ENCODE measurements at regions not wholly inside any gene's neighbourhood (a gene's known extent, or its start where the extent isn't known, plus 50 kb on each side); places are given as distances from the start of the nearest gene placed in this dataset.

DNA sequence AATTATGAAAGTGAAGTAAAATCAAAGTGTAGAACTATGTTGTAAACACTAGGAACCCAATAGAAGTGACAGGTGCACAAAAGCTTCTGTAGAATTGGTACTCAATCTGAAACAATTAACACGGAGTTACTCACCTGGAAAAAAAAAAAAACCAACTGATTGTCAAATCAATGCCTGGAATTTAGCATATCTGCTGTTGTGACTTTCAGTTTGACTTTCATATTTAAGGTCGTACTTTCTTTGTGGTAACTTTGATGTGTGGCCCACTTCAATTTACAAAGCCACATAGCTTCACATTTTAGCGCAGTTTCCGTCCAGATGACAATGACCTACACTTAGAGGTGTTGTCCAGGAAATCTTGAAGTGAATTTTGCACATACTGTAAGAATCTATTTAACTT, 1124.9 kb downstream of the STIM2 start:
- no peak overlapping the region for H3K4ac ChIP-seq (ENCODE audit: low read depth, low read length)
- H2AK5ac ChIP-seq (ENCODE audit: low read length), result no peak overlapping the region
- no peak overlapping the region for H3K4me2 ChIP-seq (ENCODE audit: low read length)
- H3K4me3 ChIP-seq (ENCODE audit: low read length), result no peak overlapping the region
- no peaks in the 10 kb centered on the region for H3K4me1 ChIP-seq (ENCODE audit: control insufficient read depth, low read depth, low read length)
- H2BK120ac ChIP-seq (ENCODE audit: low read depth, low read length), result no peak overlapping the region
- H3K36me3 ChIP-seq (ENCODE audit: control insufficient read depth, insufficient read depth, low read length), result no peaks in the 10 kb centered on the region
- H3K56ac ChIP-seq (ENCODE audit: low read length), result no peak overlapping the region
- H4K5ac ChIP-seq (ENCODE audit: low read length), result no peak overlapping the region
- no peak overlapping the region for H4K8ac ChIP-seq (ENCODE audit: low read depth, low read length)
- no peaks in the 10 kb centered on the region for H3K79me2 ChIP-seq (ENCODE audit: control insufficient read depth, insufficient read depth, low read length)
- H3K27ac ChIP-seq (ENCODE audit: low read depth, low read length), result no peak overlapping the region
- no peak overlapping the region for H3K9ac ChIP-seq (ENCODE audit: low read length)
- no peak overlapping the region for H3K23ac ChIP-seq (ENCODE audit: low read length)
- H3K27me3 ChIP-seq (ENCODE audit: insufficient read depth, low read length, poor library complexity), result no peaks in the 10 kb centered on the region
- WGBS (ENCODE audit: extremely low coverage, insufficient coverage, low lambda C conversion rate), result no CpG with 5 or more reads among the region's 4 CpGs
- no peak overlapping the region for H3K18ac ChIP-seq (ENCODE audit: low read length)
- no peaks in the 10 kb centered on the region for H3K79me1 ChIP-seq (ENCODE audit: low read length)
- H2BK5ac ChIP-seq (ENCODE audit: low read length), result no peak overlapping the region
- no peak for DNase-seq
- no peak overlapping the region for H2BK15ac ChIP-seq (replicated peaks; ENCODE audit: low read depth)

GRCh38 chr4:27986476-27986875, 1125.8 kb downstream of the STIM2 start:
- Histone ChIP-seq H4K5ac (ENCODE audit: low read length) (no peak overlapping the region), H4K8ac (ENCODE audit: low read depth, low read length) (no peak overlapping the region), H3K27me3 (ENCODE audit: insufficient read depth, low read length, poor library complexity) (no peaks in the 10 kb centered on the region), H3K4ac (ENCODE audit: low read depth, low read length) (no peak overlapping the region), H3K4me1 (ENCODE audit: control insufficient read depth, low read depth, low read length) (no peaks in the 10 kb centered on the region), H3K27ac (ENCODE audit: low read depth, low read length) (no peak overlapping the region), H3K79me2 (ENCODE audit: control insufficient read depth, insufficient read depth, low read length) (no peaks in the 10 kb centered on the region), H3K56ac (ENCODE audit: low read length) (no peak overlapping the region), H2BK120ac (ENCODE audit: low read depth, low read length) (no peak overlapping the region), H3K9ac (ENCODE audit: low read length) (no peak overlapping the region), H2BK15ac (replicated peaks; ENCODE audit: low read depth) (no peak overlapping the region), H3K4me3 (ENCODE audit: low read length) (no peak overlapping the region), H2BK5ac (ENCODE audit: low read length) (no peak overlapping the region), H2AK5ac (ENCODE audit: low read length) (no peak overlapping the region), H3K23ac (ENCODE audit: low read length) (no peak overlapping the region), H3K4me2 (ENCODE audit: low read length) (no peak overlapping the region), H3K79me1 (ENCODE audit: low read length) (no peaks in the 10 kb centered on the region), H3K36me3 (ENCODE audit: control insufficient read depth, insufficient read depth, low read length) (no peaks in the 10 kb centered on the region), H3K18ac (ENCODE audit: low read length) (no peak overlapping the region)
- DNase-seq, result no peak
- WGBS (ENCODE audit: extremely low coverage, insufficient coverage, low lambda C conversion rate), result no CpG with 5 or more reads among the region's 1 CpG

DNA sequence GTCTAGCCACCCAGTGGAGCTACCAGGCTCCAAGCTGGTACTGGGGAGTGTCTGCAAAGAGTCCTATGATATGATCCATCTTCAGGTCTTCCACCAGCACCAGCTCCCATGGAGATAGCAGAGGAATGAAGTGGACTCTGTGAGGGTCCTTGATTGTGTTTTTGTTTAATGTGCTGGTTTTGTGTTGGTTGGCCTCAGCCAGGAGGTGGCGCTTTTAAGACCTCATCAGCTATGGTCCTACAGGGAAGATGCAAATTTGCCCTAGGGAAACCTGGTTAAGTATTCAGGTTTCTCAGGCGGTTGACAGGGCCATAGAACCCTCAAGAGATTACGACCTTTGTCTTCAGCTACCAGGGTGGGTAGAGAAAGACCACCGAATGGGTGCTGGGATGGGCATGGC, 1141.1 kb downstream of the STIM2 start:
- Histone ChIP-seq H3K4me1 (ENCODE audit: control insufficient read depth, low read depth, low read length) (no peaks in the 10 kb centered on the region), H3K27ac (ENCODE audit: low read depth, low read length) (no peak overlapping the region), H3K27me3 (ENCODE audit: insufficient read depth, low read length, poor library complexity) (no peaks in the 10 kb centered on the region), H3K18ac (ENCODE audit: low read length) (no peak overlapping the region), H3K79me2 (ENCODE audit: control insufficient read depth, insufficient read depth, low read length) (no peaks in the 10 kb centered on the region), H3K36me3 (ENCODE audit: control insufficient read depth, insufficient read depth, low read length) (no peaks in the 10 kb centered on the region), H3K56ac (ENCODE audit: low read length) (no peak overlapping the region), H3K4ac (ENCODE audit: low read depth, low read length) (no peak overlapping the region), H2BK120ac (ENCODE audit: low read depth, low read length) (no peak overlapping the region), H4K5ac (ENCODE audit: low read length) (no peak overlapping the region), H4K8ac (ENCODE audit: low read depth, low read length) (no peak overlapping the region), H2BK5ac (ENCODE audit: low read length) (no peak overlapping the region), H3K4me2 (ENCODE audit: low read length) (no peak overlapping the region), H3K4me3 (ENCODE audit: low read length) (no peak overlapping the region), H3K9ac (ENCODE audit: low read length) (no peak overlapping the region), H2AK5ac (ENCODE audit: low read length) (no peak overlapping the region), H3K23ac (ENCODE audit: low read length) (no peak overlapping the region), H3K79me1 (ENCODE audit: low read length) (no peaks in the 10 kb centered on the region), H2BK15ac (replicated peaks; ENCODE audit: low read depth) (no peak overlapping the region)
- peak; percentile 20 for DNase-seq
- WGBS (ENCODE audit: extremely low coverage, insufficient coverage, low lambda C conversion rate), result no CpG with 5 or more reads among the region's 4 CpGs

DNA sequence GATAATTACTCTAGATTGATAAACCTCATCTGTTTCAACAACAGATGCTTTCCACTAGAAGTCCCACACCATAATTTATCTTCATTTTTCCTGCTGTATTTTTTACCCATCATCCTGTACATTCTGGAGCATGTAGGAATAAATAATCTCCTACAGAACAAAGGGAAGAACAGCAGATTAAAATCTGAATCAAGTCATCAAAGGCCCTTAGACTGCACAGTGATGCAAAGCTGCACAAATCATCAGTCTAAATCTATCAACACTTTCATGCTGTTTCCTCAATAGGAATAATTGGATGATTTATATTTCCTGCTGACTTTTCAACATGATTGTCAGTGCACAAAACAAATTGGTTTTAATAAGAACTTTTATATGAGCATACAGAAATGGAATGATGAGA, 1143.9 kb downstream of the STIM2 start:
- Histone ChIP-seq H2BK5ac (ENCODE audit: low read length) (no peak overlapping the region), H2BK120ac (ENCODE audit: low read depth, low read length) (no peak overlapping the region), H3K79me1 (ENCODE audit: low read length) (no peaks in the 10 kb centered on the region), H3K9ac (ENCODE audit: low read length) (no peak overlapping the region), H2AK5ac (ENCODE audit: low read length) (no peak overlapping the region), H3K4me3 (ENCODE audit: low read length) (no peak overlapping the region), H4K5ac (ENCODE audit: low read length) (no peak overlapping the region), H3K18ac (ENCODE audit: low read length) (no peak overlapping the region), H3K4me2 (ENCODE audit: low read length) (no peak overlapping the region), H3K27me3 (ENCODE audit: insufficient read depth, low read length, poor library complexity) (no peaks in the 10 kb centered on the region), H2BK15ac (replicated peaks; ENCODE audit: low read depth) (no peak overlapping the region), H4K8ac (ENCODE audit: low read depth, low read length) (no peak overlapping the region), H3K36me3 (ENCODE audit: control insufficient read depth, insufficient read depth, low read length) (no peaks in the 10 kb centered on the region), H3K27ac (ENCODE audit: low read depth, low read length) (no peak overlapping the region), H3K4ac (ENCODE audit: low read depth, low read length) (no peak overlapping the region), H3K79me2 (ENCODE audit: control insufficient read depth, insufficient read depth, low read length) (no peaks in the 10 kb centered on the region), H3K4me1 (ENCODE audit: control insufficient read depth, low read depth, low read length) (no peaks in the 10 kb centered on the region), H3K56ac (ENCODE audit: low read length) (no peak overlapping the region), H3K23ac (ENCODE audit: low read length) (no peak overlapping the region)
- no peak for DNase-seq

GRCh38 chr4:28006021-28006420, 1145.4 kb downstream of the STIM2 start:
- H3K4me2 ChIP-seq (ENCODE audit: low read length), result no peak overlapping the region
- no peak overlapping the region for H2AK5ac ChIP-seq (ENCODE audit: low read length)
- H3K4me3 ChIP-seq (ENCODE audit: low read length), result no peak overlapping the region
- WGBS (ENCODE audit: extremely low coverage, insufficient coverage, low lambda C conversion rate), result no CpG with 5 or more reads among the region's 12 CpGs
- H3K18ac ChIP-seq (ENCODE audit: low read length), result no peak overlapping the region
- H3K4ac ChIP-seq (ENCODE audit: low read depth, low read length), result no peak overlapping the region
- H4K8ac ChIP-seq (ENCODE audit: low read depth, low read length), result no peak overlapping the region
- H3K36me3 ChIP-seq (ENCODE audit: control insufficient read depth, insufficient read depth, low read length), result no peaks in the 10 kb centered on the region
- no peak for DNase-seq
- no peaks in the 10 kb centered on the region for H3K4me1 ChIP-seq (ENCODE audit: control insufficient read depth, low read depth, low read length)
- H2BK5ac ChIP-seq (ENCODE audit: low read length), result no peak overlapping the region
- no peaks in the 10 kb centered on the region for H3K79me1 ChIP-seq (ENCODE audit: low read length)
- no peak overlapping the region for H4K5ac ChIP-seq (ENCODE audit: low read length)
- no peak overlapping the region for H2BK15ac ChIP-seq (replicated peaks; ENCODE audit: low read depth)
- no peak overlapping the region for H3K9ac ChIP-seq (ENCODE audit: low read length)
- no peak overlapping the region for H3K56ac ChIP-seq (ENCODE audit: low read length)
- no peak overlapping the region for H3K27ac ChIP-seq (ENCODE audit: low read depth, low read length)
- no peak overlapping the region for H2BK120ac ChIP-seq (ENCODE audit: low read depth, low read length)
- no peak overlapping the region for H3K23ac ChIP-seq (ENCODE audit: low read length)
- no peaks in the 10 kb centered on the region for H3K79me2 ChIP-seq (ENCODE audit: control insufficient read depth, insufficient read depth, low read length)
- H3K27me3 ChIP-seq (ENCODE audit: insufficient read depth, low read length, poor library complexity), result no peaks in the 10 kb centered on the region

DNA sequence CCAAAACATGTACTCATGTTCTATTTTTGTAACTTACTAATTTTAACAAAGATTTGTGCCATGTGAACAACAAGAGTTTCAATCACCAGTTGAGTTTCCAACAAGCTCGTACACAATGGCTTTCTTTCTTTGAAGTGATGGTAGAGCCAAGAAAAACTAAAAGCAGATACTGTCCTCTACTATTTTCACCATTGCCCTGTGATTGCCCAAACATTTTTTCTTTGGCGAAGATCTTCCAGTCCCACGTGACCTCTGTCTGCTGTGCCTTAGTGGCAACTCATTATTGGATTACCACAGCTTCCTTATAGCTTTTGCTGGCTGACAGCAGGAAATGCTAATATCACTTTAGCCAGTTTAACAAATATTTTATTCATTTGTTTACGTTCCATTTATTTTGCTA, 1147.1 kb downstream of the STIM2 start:
- no peak overlapping the region for H3K56ac ChIP-seq (ENCODE audit: low read length)
- no peak overlapping the region for H2BK5ac ChIP-seq (ENCODE audit: low read length)
- no peak overlapping the region for H3K4ac ChIP-seq (ENCODE audit: low read depth, low read length)
- no peaks in the 10 kb centered on the region for H3K79me1 ChIP-seq (ENCODE audit: low read length)
- no peak overlapping the region for H3K18ac ChIP-seq (ENCODE audit: low read length)
- no peak overlapping the region for H4K5ac ChIP-seq (ENCODE audit: low read length)
- H3K79me2 ChIP-seq (ENCODE audit: control insufficient read depth, insufficient read depth, low read length), result no peaks in the 10 kb centered on the region
- H3K4me3 ChIP-seq (ENCODE audit: low read length), result no peak overlapping the region
- no peaks in the 10 kb centered on the region for H3K36me3 ChIP-seq (ENCODE audit: control insufficient read depth, insufficient read depth, low read length)
- H2AK5ac ChIP-seq (ENCODE audit: low read length), result no peak overlapping the region
- H3K9ac ChIP-seq (ENCODE audit: low read length), result no peak overlapping the region
- no peak for DNase-seq
- no peak overlapping the region for H2BK15ac ChIP-seq (replicated peaks; ENCODE audit: low read depth)
- no peaks in the 10 kb centered on the region for H3K4me1 ChIP-seq (ENCODE audit: control insufficient read depth, low read depth, low read length)
- no peak overlapping the region for H4K8ac ChIP-seq (ENCODE audit: low read depth, low read length)
- H3K27me3 ChIP-seq (ENCODE audit: insufficient read depth, low read length, poor library complexity), result no peaks in the 10 kb centered on the region
- no peak overlapping the region for H2BK120ac ChIP-seq (ENCODE audit: low read depth, low read length)
- no peak overlapping the region for H3K23ac ChIP-seq (ENCODE audit: low read length)
- H3K27ac ChIP-seq (ENCODE audit: low read depth, low read length), result no peak overlapping the region
- H3K4me2 ChIP-seq (ENCODE audit: low read length), result no peak overlapping the region
- WGBS (ENCODE audit: extremely low coverage, insufficient coverage, low lambda C conversion rate), result no CpG with 5 or more reads among the region's 4 CpGs

All from mesendoderm (in vitro differentiated cells).